ENCODE measurements at regions not wholly inside any gene's neighbourhood (a gene's known extent, or its start where the extent isn't known, plus 50 kb on each side); places are given as distances from the start of the nearest gene placed in this dataset.

DNA sequence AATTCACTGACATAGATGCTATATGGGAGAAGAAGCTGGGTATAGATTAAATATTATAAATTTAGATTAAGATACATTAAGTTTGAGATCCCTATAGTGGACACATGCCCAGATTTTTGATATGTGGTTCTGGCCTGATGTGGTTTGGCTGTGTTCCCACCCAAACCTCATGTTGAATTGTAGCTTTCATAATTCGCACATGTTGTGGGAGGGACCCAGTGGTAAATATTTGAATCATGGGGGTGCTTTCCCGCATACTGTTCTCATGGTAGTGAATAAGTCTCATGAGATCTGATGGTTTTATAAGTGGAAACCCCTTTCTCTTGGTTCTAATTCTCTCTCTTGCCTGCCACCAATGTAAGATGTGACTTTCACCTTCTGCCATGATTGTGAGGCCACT, 189.4 kb upstream of the CD96 start:
- TF ChIP-seq ZZZ3 (IDR thresholded peaks at IDR 0.05) (no peak), MGA (IDR thresholded peaks at IDR 0.05) (no peak), ZBTB26 (CRISPR knock-in tag; IDR thresholded peaks at IDR 0.05) (no peak), WHSC1 (IDR thresholded peaks at IDR 0.05; ENCODE audit: low read length) (no peak), SMARCB1 (IDR thresholded peaks at IDR 0.05; ENCODE audit: insufficient read length, low read depth) (no peak), ZNF311 (CRISPR knock-in tag; IDR thresholded peaks at IDR 0.05) (no peak)
- TF ChIP-seq, protein P1, sequence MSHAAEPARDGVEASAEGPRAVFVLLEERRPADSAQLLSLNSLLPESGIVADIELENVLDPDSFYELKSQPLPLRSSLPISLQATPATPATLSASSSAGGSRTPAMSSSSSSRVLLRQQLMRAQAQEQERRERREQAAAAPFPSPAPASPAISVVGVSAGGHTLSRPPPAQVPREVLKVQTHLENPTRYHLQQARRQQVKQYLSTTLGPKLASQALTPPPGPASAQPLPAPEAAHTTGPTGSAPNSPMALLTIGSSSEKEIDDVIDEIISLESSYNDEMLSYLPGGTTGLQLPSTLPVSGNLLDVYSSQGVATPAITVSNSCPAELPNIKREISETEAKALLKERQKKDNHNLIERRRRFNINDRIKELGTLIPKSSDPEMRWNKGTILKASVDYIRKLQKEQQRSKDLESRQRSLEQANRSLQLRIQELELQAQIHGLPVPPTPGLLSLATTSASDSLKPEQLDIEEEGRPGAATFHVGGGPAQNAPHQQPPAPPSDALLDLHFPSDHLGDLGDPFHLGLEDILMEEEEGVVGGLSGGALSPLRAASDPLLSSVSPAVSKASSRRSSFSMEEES (CRISPR knock-in tag; IDR thresholded peaks at IDR 0.05) = no peak
- 0% methylated on average over 2 of the region's 2 CpGs for WGBS (ENCODE audit: insufficient coverage, low coverage, missing lambda C conversion rate)
- Histone ChIP-seq H3K79me2 (ENCODE audit: control insufficient read depth, insufficient read depth, low read length) (no peaks in the 10 kb centered on the region), H3K9ac (ENCODE audit: insufficient read depth in 1 of 2, low read depth in 2 of 2, low read length in 2 of 2) (no peak overlapping the region), H3K27ac (ENCODE audit: extremely low read depth, low read depth, low read length) (no peak overlapping the region), H4K20me1 (replicated peaks; ENCODE audit: control insufficient read depth, insufficient read depth, low read length) (no peaks in the 10 kb centered on the region), H3K4me1 (replicated peaks in 1 of 2; ENCODE audit: control insufficient read depth in 2 of 2, insufficient read depth in 2 of 2, low read length in 2 of 2) (no peaks in the 10 kb centered on the region), H3K4me2 (ENCODE audit: insufficient read depth, low read length) (no peak overlapping the region), H2AFZ (ENCODE audit: low read depth, low read length) (no peak overlapping the region), H3K9me1 (ENCODE audit: control insufficient read depth, insufficient read depth, low read length) (no peaks in the 10 kb centered on the region), H3K9me3 (replicated peaks; ENCODE audit: control insufficient read depth, insufficient read depth, low read depth, low read length) (no peaks in the 10 kb centered on the region), H3K4me3 (no peak overlapping the region), H3K27me3 (ENCODE audit: control insufficient read depth in 2 of 2, insufficient read depth in 2 of 2, low read length in 2 of 2) (no peaks in the 10 kb centered on the region), H3K36me3 (ENCODE audit: control insufficient read depth, insufficient read depth, low read length) (no peaks in the 10 kb centered on the region)
- ATAC-seq = no peak
- no TSS peak for BruUV-seq (replicated peaks)
- FAIRE-seq = no peak
- intact Hi-C loops (cut with micrococcal nuclease) = no loop called here
- ChIA-PET CTCF (ENCODE audit: low intra/inter-chr PET ratio) (no interaction called here), POLR2A (no interaction called here)
- in situ Hi-C loops (cut with MboI) = no loop called here
- DNase-seq (ENCODE audit: extremely low read depth in 1 of 4, low spot score in 3 of 4) = no peak
